HG03045 (cell line): ENCODE measurements at regions not wholly inside any gene's neighbourhood (a gene's known extent, or its start where the extent isn't known, plus 50 kb on each side); places are given as distances from the start of the nearest gene placed in this dataset.

Experiments
- ATAC-seq: cut with Tn5 transposase; IDR thresholded peaks from one replicate; pipeline ENCODE4 v1.9.1; 2021; ENCODE audit warnings: mild to moderate bottlenecking, moderate library complexity; ENCODE audit not compliant: unreplicated experiment

- no peak for ATAC-seq
These were observed 69.6 kb downstream of the MDH1 start for GRCh38 chr2:63658176-63658968.

GRCh38 chr2:63660060-63660459 is 71.3 kb downstream of the MDH1 start:
- ATAC-seq, result no peak

- no peak for ATAC-seq
These were observed 72.3 kb downstream of the MDH1 start for GRCh38 chr2:63661076-63661475.

GRCh38 chr2:63662028-63662804 is 73.5 kb downstream of the MDH1 start:
- no peak for ATAC-seq

GRCh38 chr2:63663013-63663864 is 74.5 kb downstream of the MDH1 start:
- no peak for ATAC-seq

- no peak for ATAC-seq
These were observed 76.3 kb downstream of the MDH1 start for GRCh38 chr2:63665091-63665490.

GRCh38 chr2:63665846-63666475 is 77.2 kb downstream of the MDH1 start:
- ATAC-seq, result no peak

GRCh38 chr2:63667132-63667700 is 78.5 kb downstream of the MDH1 start:
- no peak for ATAC-seq

- ATAC-seq, result no peak
These were observed 79.2 kb downstream of the MDH1 start for GRCh38 chr2:63668000-63668399.

- no peak for ATAC-seq
These were observed 79.7 kb downstream of the MDH1 start for GRCh38 chr2:63668466-63668865.

- no peak for ATAC-seq
These were observed 80.8 kb downstream of the MDH1 start for GRCh38 chr2:63669596-63669995.

GRCh38 chr2:63673865-63674533 is 85.2 kb downstream of the MDH1 start:
- no peak for ATAC-seq

GRCh38 chr2:63675026-63675425 is 86.3 kb downstream of the MDH1 start:
- ATAC-seq, result no peak

GRCh38 chr2:63676135-63676534 is 87.4 kb downstream of the MDH1 start:
- peak; percentile 64 for ATAC-seq

GRCh38 chr2:63678085-63678484 is 89.3 kb downstream of the MDH1 start:
- ATAC-seq, result no peak

- no peak for ATAC-seq
These were observed 89.8 kb downstream of the MDH1 start for GRCh38 chr2:63678551-63678950.

- ATAC-seq, result no peak
These were observed 90.6 kb downstream of the MDH1 start for GRCh38 chr2:63679252-63679855.

GRCh38 chr2:63680455-63680854 is 91.7 kb downstream of the MDH1 start:
- ATAC-seq, result no peak

GRCh38 chr2:63681896-63682295 is 93.1 kb downstream of the MDH1 start:
- no peak for ATAC-seq
